Activated T-helper 1 cell treated with Interleukin-2 at 50 U/mL for 16 hours (primary cell): ENCODE measurements at regions not wholly inside any gene's neighbourhood (a gene's known extent, or its start where the extent isn't known, plus 50 kb on each side); places are given as distances from the start of the nearest gene placed in this dataset.

Source experiments
- DNase-seq: peaks from one replicate; pipeline ENCODE4 v3.0.0-alpha.2; 2020; ENCODE audit warnings: low read depth

GRCh38 chr18:39801848-39802247, 2153.2 kb upstream of the PIK3C3 start:
- no peak for DNase-seq

GRCh38 chr18:39801010-39801409, 2154.0 kb upstream of the PIK3C3 start:
- DNase-seq: no peak

GRCh38 chr18:39799006-39799405, 2156.0 kb upstream of the PIK3C3 start:
- DNase-seq: no peak

GRCh38 chr18:39796393-39796792, 2158.6 kb upstream of the PIK3C3 start:
- no peak for DNase-seq

GRCh38 chr18:39795350-39795749, 2159.7 kb upstream of the PIK3C3 start:
- DNase-seq: no peak

GRCh38 chr18:39793609-39794008, 2161.4 kb upstream of the PIK3C3 start:
- no peak for DNase-seq

GRCh38 chr18:39788383-39788782, 2166.7 kb upstream of the PIK3C3 start:
- DNase-seq: no peak

GRCh38 chr18:39786477-39786876, 2168.6 kb upstream of the PIK3C3 start:
- no peak for DNase-seq

- DNase-seq: no peak
Measured at GRCh38 chr18:39784541-39784940, 2170.5 kb upstream of the PIK3C3 start.

GRCh38 chr18:39781565-39781964, 2173.5 kb upstream of the PIK3C3 start:
- no peak for DNase-seq

- no peak for DNase-seq
Measured at GRCh38 chr18:39780774-39781173, 2174.3 kb upstream of the PIK3C3 start.

GRCh38 chr18:39779926-39780325, 2175.1 kb upstream of the PIK3C3 start:
- no peak for DNase-seq

GRCh38 chr18:39776766-39777165, 2178.3 kb upstream of the PIK3C3 start:
- no peak for DNase-seq

- no peak for DNase-seq
Measured at GRCh38 chr18:39774957-39775598, 2180.0 kb upstream of the PIK3C3 start.

GRCh38 chr18:39773646-39774045, 2181.4 kb upstream of the PIK3C3 start:
- no peak for DNase-seq

GRCh38 chr18:39772155-39772919, 2182.7 kb upstream of the PIK3C3 start:
- DNase-seq: no peak

GRCh38 chr18:39770399-39770798, 2184.6 kb upstream of the PIK3C3 start:
- no peak for DNase-seq

GRCh38 chr18:39764873-39765272, 2190.2 kb upstream of the PIK3C3 start:
- no peak for DNase-seq

- DNase-seq: no peak
Measured at GRCh38 chr18:39761273-39761672, 2193.8 kb upstream of the PIK3C3 start.

- no peak for DNase-seq
Measured at GRCh38 chr18:39759926-39760325, 2194.3 kb upstream of the CELF4 start.

GRCh38 chr18:39753178-39753577, 2187.6 kb upstream of the CELF4 start:
- DNase-seq: no peak

- no peak for DNase-seq
Measured at GRCh38 chr18:39752351-39752750, 2186.8 kb upstream of the CELF4 start.

- DNase-seq: no peak
Measured at GRCh38 chr18:39751921-39752320, 2186.3 kb upstream of the CELF4 start.

GRCh38 chr18:39751161-39751560, 2185.6 kb upstream of the CELF4 start:
- DNase-seq: no peak
